Pancreas (tissue), 10 donors: ENCODE measurements at regions not wholly inside any gene's neighbourhood (a gene's known extent, or its start where the extent isn't known, plus 50 kb on each side); places are given as distances from the start of the nearest gene placed in this dataset.

Experiments used
- ATAC-seq, 4 donors: fragments of 200-7000 bp; cut with Tn5 transposase; one replicate each; pipeline versions ENCODE4 v1.8.0 to v1.9.1; 2020; ENCODE audit warnings: mild to moderate bottlenecking in 4 of 4, moderate library complexity in 4 of 4
- DNase-seq, 6 donors: peaks; one replicate each; pipeline ENCODE4 v3.0.0-alpha.2; 2020
- FAIRE-seq: peaks from 2 replicates; lab custom pipeline; 2012; peaks lifted over from hg19 to GRCh38; lab: Jason Lieb, UNC
- H3K27ac ChIP-seq, 4 donors: fragments of 200-600 bp; sonication (generic); 1 replicate in 3 of 4; 2 replicates in 1 of 4; pipeline versions ENCODE4 v1.5.0 to v1.8.0; 2020
- H3K27me3 ChIP-seq, 4 donors: fragments of 200-600 bp; one replicate each; pipeline ENCODE4 v1.8.0; 2021
- H3K36me3 ChIP-seq, 3 donors: fragments of 200-600 bp; sonication (generic) in 1 of 3; one replicate each; pipeline versions ENCODE4 v1.5.0 to v1.8.0; 2020 to 2021
- H3K4me1 ChIP-seq, 3 donors: fragments of 200-600 bp; one replicate each; pipeline ENCODE4 v1.8.0; 2021
- H3K4me3 ChIP-seq, 4 donors: fragments of 200-600 bp; sonication (generic) in 2 of 4; one replicate each; pipeline versions ENCODE4 v1.5.0 to v1.8.0; 2020 to 2021
- H3K9me3 ChIP-seq, 4 donors: fragments of 200-600 bp; one replicate each; pipeline ENCODE4 v1.8.0; 2021
- WGBS, 2 donors: extraction: QIAGEN DNeasy Blood & Tissue Kit; methylation state at CpG; one replicate each; pipeline ENCODE4 v1.1.7; 2013; 5-methylcytosine and 5-hydroxymethylcytosine counted together
- intact Hi-C, 3 donors: fragments of 100-400 bp; cut with DNase I; formaldehyde crosslinking; loops; one replicate each; pipeline versions ENCODE4 v1.11.1 to v1.14.2; 2022
- TF ChIP-seq, protein P1 (sequence below), 4 donors: fragments of 200-600 bp; sonication (generic) in 3 of 4; IDR thresholded peaks; one replicate each; pipeline versions ENCODE4 v1.5.0 to v1.8.0; 2021; ENCODE audit warnings: antibody characterized with exemption in 4 of 4
- donor health status: healthy with polysubstance abuse.
- donor health status: DM: no; HTN: no; CAD: no; lungs with moderate emphysema.
- donor health status: DM: no; HTN: no; CAD: no.
- donor health status: control.
- donor health status: control.
- donor health status: Bipolar disorder and iron deficiency.
- donor health status: DM: yes; HTN: yes; CAD: no.
- donor health status: DM: no; HTN: no; CAD: no.
- donor health status: DM: no; HTN: no; CAD: no.
- donor health status: DM: yes; HTN: yes; CAD: no.

DNA sequence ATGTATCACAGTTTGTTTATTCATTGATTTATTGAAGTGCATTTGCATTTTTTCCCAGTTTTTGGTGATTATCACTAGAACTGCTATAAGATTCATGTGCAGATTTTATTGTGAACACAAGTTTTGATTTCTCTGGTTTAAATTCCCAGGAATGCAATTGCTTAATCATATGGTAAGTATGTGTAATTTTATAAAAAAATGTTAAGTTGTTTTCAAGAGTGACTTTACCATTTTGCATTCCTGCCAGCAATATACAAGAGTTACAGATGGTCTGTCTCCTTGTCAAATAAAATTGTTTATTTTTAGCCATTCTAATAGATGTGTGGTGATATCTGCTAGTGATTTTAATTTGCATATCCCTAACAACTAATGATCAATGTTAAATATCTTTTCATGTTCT lies 127.3 kb upstream of the APP start:
- FAIRE-seq, result no peak
- intact Hi-C loops, result no loop called here

DNA sequence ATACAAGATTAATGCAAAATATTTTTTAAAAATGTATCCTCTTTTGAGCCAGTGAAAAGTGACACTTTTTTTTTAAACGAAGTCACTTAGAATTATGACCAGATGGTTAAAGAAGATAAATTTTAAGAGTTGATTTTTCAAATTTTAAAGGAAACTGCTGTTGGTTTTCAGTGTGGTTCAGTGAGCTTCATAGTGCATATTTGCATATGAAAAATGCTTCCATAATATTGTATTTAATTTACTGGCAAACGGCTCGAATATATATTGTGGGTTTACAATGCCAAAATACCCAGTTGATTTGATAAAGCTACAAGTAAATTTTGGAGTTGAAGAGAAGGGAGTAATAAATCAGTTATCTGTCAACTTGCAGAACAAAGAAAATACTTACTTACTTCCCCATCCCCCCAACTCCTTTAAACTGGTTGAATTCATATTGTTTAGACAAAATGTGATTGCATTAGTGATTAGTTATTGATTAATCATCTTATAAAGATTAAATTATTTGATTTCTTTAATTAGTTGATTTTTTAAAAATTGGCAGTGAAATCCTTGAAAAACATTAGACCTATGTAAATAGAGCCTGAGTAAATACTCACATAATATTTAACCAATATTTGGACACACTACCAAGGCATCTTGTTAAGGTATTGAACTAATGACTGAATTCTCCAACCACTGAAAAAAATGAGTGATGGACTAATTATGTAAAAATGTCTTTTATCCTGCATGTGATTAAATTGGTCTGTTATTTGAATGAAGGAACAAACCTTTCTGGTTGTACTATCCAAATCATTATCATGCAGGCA lies 122.8 kb upstream of the APP start:
- intact Hi-C loops, result no loop called here
- Histone ChIP-seq H3K9me3 (no peaks in the 10 kb centered on the region), H3K4me1 (peaks cover 0 to 11% (median 3%) of the 10 kb centered on the region in 3 donors), H3K27ac (no peak overlapping the region), H3K4me3 (no peak overlapping the region), H3K36me3 (no peaks in the 10 kb centered on the region), H3K27me3 (no peaks in the 10 kb centered on the region)
- ATAC-seq (peak in 3 of 4 donors; percentile 45 to 82 (median 74)), FAIRE-seq (no peak), DNase-seq (no peak)
- TF ChIP-seq, protein P1, sequence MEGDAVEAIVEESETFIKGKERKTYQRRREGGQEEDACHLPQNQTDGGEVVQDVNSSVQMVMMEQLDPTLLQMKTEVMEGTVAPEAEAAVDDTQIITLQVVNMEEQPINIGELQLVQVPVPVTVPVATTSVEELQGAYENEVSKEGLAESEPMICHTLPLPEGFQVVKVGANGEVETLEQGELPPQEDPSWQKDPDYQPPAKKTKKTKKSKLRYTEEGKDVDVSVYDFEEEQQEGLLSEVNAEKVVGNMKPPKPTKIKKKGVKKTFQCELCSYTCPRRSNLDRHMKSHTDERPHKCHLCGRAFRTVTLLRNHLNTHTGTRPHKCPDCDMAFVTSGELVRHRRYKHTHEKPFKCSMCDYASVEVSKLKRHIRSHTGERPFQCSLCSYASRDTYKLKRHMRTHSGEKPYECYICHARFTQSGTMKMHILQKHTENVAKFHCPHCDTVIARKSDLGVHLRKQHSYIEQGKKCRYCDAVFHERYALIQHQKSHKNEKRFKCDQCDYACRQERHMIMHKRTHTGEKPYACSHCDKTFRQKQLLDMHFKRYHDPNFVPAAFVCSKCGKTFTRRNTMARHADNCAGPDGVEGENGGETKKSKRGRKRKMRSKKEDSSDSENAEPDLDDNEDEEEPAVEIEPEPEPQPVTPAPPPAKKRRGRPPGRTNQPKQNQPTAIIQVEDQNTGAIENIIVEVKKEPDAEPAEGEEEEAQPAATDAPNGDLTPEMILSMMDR (IDR thresholded peaks at IDR 0.05), result no peak
- WGBS, 2 donors, result 6 to 12% methylated on average over 3 of the region's 3 CpGs

More for the DNA sequence above, 127.3 kb upstream of the APP start:
- Histone ChIP-seq H3K4me1 (peaks cover 0 to 11% (median 3%) of the 10 kb centered on the region in 3 donors), H3K9me3 (no peaks in the 10 kb centered on the region), H3K36me3 (no peaks in the 10 kb centered on the region), H3K27ac (no peak overlapping the region), H3K4me3 (no peak overlapping the region), H3K27me3 (no peaks in the 10 kb centered on the region)
- DNase-seq (no peak), ATAC-seq (no peak)
- TF ChIP-seq, protein P1 (IDR thresholded peaks at IDR 0.05), result no peak

DNA sequence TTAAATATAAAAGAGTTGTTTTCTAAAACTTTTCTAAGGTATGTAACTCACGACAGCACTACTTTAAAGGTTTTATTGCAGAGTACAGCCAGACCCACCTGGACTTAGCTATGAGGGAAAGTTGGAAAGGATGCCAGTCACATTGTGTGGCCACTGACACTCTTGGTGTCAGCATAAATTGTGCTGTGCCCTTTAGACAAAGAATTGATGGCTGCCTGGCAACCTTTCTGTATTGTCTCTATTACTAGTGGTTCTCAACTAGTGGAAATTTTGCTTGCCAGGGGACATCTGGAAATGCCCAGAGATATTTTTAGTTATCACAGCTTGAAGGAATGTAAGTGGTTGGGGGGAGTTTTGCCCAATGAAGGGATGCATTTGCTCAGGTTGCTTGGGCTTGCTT lies 117.5 kb upstream of the APP start:
- intact Hi-C loops, result no loop called here
- no peaks in the 10 kb centered on the region for H3K27me3 ChIP-seq
- no peak overlapping the region for H3K4me3 ChIP-seq
- no peak for FAIRE-seq
- H3K4me1 ChIP-seq, result peaks cover 0 to 2% (median 0%) of the 10 kb centered on the region in 3 donors
- WGBS, 2 donors, result 89 to 90% methylated on average over 1 of the region's 1 CpG
- no peak for DNase-seq
- H3K36me3 ChIP-seq, result no peaks in the 10 kb centered on the region
- ATAC-seq, result no peak
- no peak overlapping the region for H3K27ac ChIP-seq
- no peaks in the 10 kb centered on the region for H3K9me3 ChIP-seq
- TF ChIP-seq, protein P1 (IDR thresholded peaks at IDR 0.05), result no peak

DNA sequence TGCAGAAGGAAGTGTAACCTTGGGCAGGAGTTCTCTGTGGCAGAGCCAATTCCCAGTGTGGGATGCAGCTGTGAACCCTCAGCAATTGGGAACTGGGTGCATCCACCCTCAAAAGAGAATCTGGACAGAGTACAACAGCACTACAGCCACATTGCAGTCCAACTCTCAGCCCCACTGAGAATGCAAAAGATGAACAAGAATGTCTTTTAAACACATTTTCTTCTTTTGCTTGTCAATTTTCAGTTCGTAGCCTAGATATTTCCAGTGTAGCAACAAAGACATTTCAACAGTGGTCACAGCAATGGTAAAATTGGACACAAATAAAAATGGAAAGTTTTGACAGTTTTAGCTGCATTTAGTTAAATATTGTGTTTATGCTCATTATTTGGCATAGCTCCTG lies 114.0 kb upstream of the APP start:
- TF ChIP-seq, protein P1 (IDR thresholded peaks at IDR 0.05), result no peak
- FAIRE-seq (no peak), ATAC-seq (no peak), DNase-seq (no peak)
- Histone ChIP-seq H3K36me3 (no peaks in the 10 kb centered on the region), H3K27ac (no peak overlapping the region), H3K4me3 (no peak overlapping the region), H3K4me1 (no peaks in the 10 kb centered on the region), H3K27me3 (no peaks in the 10 kb centered on the region), H3K9me3 (no peaks in the 10 kb centered on the region)
- intact Hi-C loops, result no loop called here
- WGBS, 2 donors, result 79 to 82% methylated on average over 1 of the region's 1 CpG

GRCh38 chr21:26282058-26282457 lies 111.5 kb upstream of the APP start:
- TF ChIP-seq, protein P1 (IDR thresholded peaks at IDR 0.05), result no peak
- 51 to 58% methylated on average over 4 of the region's 4 CpGs for WGBS, 2 donors
- no peaks in the 10 kb centered on the region for H3K27me3 ChIP-seq
- ATAC-seq, result no peak
- H3K36me3 ChIP-seq, result no peaks in the 10 kb centered on the region
- intact Hi-C loops, result no loop called here
- FAIRE-seq, result no peak
- H3K4me3 ChIP-seq, result no peak overlapping the region
- no peaks in the 10 kb centered on the region for H3K4me1 ChIP-seq
- H3K9me3 ChIP-seq, result no peaks in the 10 kb centered on the region
- H3K27ac ChIP-seq, result no peak overlapping the region
- no peak for DNase-seq
